ENCODE measurements at regions not wholly inside any gene's neighbourhood (a gene's known extent, or its start where the extent isn't known, plus 50 kb on each side); places are given as distances from the start of the nearest gene placed in this dataset.
"Not testable (repeated sequence)": the region's sequence is repeated elsewhere in the genome, so short reads cannot be mapped to it uniquely, and the experiment has no call there.

DNA sequence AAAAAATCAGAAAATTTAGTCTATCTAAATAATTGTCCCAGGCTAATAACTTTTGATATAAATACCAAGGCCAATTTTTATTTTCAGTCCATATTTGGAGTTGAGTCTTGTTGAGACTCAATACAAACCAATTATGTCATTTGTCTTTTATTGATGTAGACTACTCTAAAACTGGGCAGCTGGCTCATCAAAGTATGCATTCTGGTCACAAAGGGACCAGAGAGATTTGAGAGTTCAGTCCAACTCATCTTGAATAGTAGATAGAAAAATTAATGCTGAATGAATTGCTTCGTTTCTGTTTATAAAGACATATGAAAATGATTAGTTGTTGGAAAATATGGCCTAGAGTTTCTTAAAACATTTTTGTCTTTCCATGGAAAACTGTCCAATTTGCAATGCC, 412.5 kb upstream of the KLHL4 start:
- no peak for DNase-seq (ENCODE audit: low spot score)

DNA sequence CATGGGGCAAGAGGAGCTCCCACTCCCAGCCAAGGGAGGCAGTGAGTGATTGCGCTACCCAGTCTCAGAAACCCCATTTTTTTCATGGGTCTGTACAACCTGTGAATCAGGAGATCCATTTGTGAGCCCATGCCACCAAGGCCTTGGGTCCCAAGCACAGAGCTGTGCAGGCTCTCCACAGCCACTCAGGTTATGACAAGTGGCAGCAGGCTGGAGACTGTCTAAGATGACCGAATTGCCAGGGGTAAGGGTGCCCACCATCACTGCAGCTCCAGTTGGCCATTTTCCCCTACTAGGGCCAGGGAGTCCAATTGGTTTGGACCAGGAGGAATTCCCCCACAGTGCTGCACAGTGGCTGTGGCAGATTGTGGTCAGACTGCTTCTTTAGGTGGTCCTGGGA, 407.5 kb upstream of the KLHL4 start:
- DNase-seq (ENCODE audit: low spot score) = no peak

DNA sequence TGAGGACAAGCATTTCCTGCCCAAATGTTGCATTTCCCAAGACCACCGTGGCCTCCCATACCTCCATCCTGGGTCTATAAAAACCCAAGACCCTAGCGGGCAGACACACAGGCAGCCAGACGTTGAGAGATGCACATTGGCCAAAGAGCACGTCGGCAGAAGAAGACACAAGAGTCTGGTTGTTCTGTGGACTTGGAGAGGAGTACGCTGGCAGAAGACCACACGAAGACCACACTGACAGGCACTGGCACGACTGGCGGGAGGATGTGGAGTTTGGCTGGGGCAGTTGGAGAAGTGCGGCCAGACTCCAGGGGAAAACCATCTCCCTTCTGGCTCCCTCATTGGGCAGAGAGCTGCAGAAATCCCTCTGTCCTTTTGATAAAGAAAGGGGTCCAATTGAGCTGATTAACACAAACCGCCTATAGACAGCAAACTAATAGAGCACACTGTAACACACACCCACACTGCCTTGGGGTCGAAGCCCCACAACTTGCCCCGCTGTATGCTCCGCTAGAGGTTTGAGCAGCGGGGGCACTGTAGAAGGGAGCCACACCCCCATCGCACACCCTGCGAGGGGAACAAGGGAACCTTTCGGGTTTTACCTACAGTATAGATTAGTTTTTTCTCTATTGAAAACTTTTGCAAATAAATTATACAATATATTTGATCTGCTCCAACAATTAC, 376.7 kb upstream of the KLHL4 start:
- DNase-seq (ENCODE audit: low spot score) = no peak

DNA sequence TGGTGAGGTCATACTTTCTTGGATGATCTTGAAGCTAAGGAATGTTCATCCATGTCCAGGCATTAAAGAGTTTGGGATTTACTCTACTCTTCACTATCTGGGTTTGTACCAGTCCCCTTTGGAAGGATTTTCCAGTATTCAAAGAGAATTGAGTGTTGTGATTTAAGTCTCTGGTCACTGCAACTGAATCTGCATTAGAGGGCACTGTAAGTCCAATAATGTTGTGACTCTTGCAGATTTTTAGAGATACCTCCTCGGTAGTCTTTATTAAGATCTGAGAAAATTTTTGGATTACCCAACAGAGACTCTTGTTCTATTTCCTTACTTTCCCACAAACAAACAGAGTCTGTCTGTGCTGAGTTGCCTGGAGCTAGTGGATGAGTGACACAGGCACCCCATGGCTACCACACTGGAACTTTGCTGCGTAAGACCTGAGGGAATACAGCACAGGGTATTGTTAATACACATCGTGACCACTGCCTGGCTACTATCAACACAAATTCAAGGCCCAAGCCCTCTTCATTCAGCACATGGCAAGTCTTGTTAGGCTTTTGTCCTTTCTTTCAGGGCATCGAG, 357.1 kb upstream of the KLHL4 start:
- no peak for DNase-seq (ENCODE audit: low spot score)

DNA sequence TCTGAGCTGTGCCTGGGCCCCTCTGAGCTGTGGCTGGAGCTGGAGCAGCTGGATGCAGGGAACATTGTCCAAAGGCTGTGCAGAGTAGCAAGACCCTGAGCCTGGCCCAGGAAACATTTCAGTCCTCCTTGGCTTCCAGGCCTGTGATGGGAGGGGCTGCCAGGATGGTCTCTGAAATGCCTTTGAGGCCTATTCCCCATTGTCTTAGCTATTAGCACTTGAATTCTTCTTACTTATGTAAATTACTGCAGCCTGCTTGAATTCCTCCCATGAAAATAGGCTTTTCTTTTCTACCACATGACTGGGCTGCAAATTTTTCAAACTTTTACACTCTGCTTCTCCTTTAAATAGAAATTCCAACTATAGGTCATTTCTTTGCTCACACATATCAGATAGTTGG, 349.8 kb upstream of the KLHL4 start:
- DNase-seq (ENCODE audit: low spot score) = no peak

DNA sequence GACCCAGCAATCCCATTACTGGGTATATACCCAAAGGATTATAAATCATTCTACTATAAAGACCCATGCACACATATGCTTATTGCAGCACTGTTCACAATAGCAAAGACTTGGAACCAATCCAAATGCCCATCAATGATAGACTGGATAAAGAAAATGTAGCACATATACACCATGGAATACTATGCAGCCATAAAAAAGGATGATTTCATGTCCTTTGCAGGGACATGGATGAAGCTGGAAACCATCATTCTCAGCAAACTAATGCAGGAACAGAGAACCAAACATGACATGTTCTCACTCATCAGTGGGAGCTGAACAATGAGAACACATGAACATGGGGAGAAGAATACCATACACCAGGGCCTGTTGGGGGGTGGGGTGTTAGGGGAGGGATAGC, 339.6 kb upstream of the KLHL4 start:
- not testable (repeated sequence) for DNase-seq (ENCODE audit: low spot score)

All from RKO (cell line).